Heart left ventricle (tissue), 16 donors: ENCODE measurements at regions not wholly inside any gene's neighbourhood (a gene's known extent, or its start where the extent isn't known, plus 50 kb on each side); places are given as distances from the start of the nearest gene placed in this dataset.

ENCODE experiments used
- ATAC-seq, 4 donors: fragments of 200-7000 bp; cut with Tn5 transposase; one replicate each; pipeline ENCODE4 v1.9.1; 2020 to 2022; ENCODE audit warnings: moderate library complexity in 4 of 4, mild to moderate bottlenecking in 3 of 4, moderate number of reproducible peaks in 1 of 4
- DNase-seq, 5 donors: peaks; one replicate each; pipeline ENCODE4 v3.0.0-alpha.2; 2020
- H3K27ac ChIP-seq, 12 donors: fragments of 200-600 bp; sonication (generic) in 4 of 12; one replicate each; pipeline versions ENCODE4 v1.5.0 to v1.8.0; 2016 to 2022; ENCODE audit warnings: mild to moderate bottlenecking in 2 of 12
- H3K27me3 ChIP-seq, 9 donors: fragments of 200-600 bp; sonication (generic) in 2 of 9; one replicate each; pipeline versions ENCODE4 v1.5.1 to v1.8.0; 2016 to 2022; ENCODE audit warnings: mild to moderate bottlenecking in 3 of 9
- H3K36me3 ChIP-seq, 9 donors: fragments of 200-600 bp; sonication (generic) in 2 of 9; one replicate each; pipeline versions ENCODE4 v1.5.0 to v1.8.0; 2018 to 2022; ENCODE audit warnings: mild to moderate bottlenecking in 2 of 9
- H3K4me1 ChIP-seq, 12 donors: fragments of 200-600 bp; sonication (generic) in 4 of 12; one replicate each; pipeline versions ENCODE4 v1.5.0 to v1.8.0; 2016 to 2022; ENCODE audit warnings: mild to moderate bottlenecking in 3 of 12
- H3K4me3 ChIP-seq, 12 donors: fragments of 200-600 bp; sonication (generic) in 4 of 12; one replicate each; pipeline versions ENCODE4 v1.5.0 to v1.8.0; 2017 to 2022; ENCODE audit warnings: mild to moderate bottlenecking in 9 of 12, moderate library complexity in 4 of 12
- H3K9me3 ChIP-seq, 12 donors: fragments of 200-600 bp; sonication (generic) in 4 of 12; one replicate each; pipeline versions ENCODE4 v1.5.0 to v1.8.0; 2016 to 2022; ENCODE audit warnings: mild to moderate bottlenecking in 1 of 12
- POLR2A ChIP-seq, 2 donors: fragments of 450-650 bp; IDR thresholded peaks; one replicate each; pipeline ENCODE4 v1.6.1; 2017; ENCODE audit warnings: antibody characterized with exemption in 2 of 2, mild to moderate bottlenecking in 2 of 2, moderate library complexity in 2 of 2
- WGBS, 4 donors: extraction: QIAGEN DNeasy Blood & Tissue Kit in 2 of 4; methylation state at CpG; one replicate each; pipeline versions ENCODE4 v1.1.5 to v1.1.7; 2013 to 2018; 5-methylcytosine and 5-hydroxymethylcytosine counted together
- intact Hi-C, 10 donors: fragments of 100-400 bp; cut with DNase I; formaldehyde crosslinking; loops; one replicate each; pipeline versions ENCODE4 v1.11.1 to v1.14.2; 2022
- TF ChIP-seq, protein P1 (sequence below), 12 donors: fragments of 200-600 bp; sonication (generic) in 4 of 12; IDR thresholded peaks; one replicate each; pipeline versions ENCODE4 v1.5.0 to v1.8.0; 2018 to 2022; ENCODE audit warnings: antibody characterized with exemption in 12 of 12, mild to moderate bottlenecking in 5 of 12
- donor health status: ischemic (EF 13 %, LVEDD 7.1; RV severe dilation, severe dysfunction).
- donor health status: healthy with polysubstance abuse.
- donor health status: DM: no; HTN: yes; CAD: no.
- donor health status: DM: no; HTN: no; CAD: no.
- donor health status: ischemic (EF 25% LVEDD 6.9; RV normal size, moderate dysfunction).
- donor health status: ischemic (EF 25% LVEDD 5.7; RV mildly dilated, moderate dysfunction).
- donor health status: healthy.
- donor health status: DM: yes; HTN: yes; CAD: no.
- donor health status: ischemic (EF 35%, LVEDD 5.7; RV mildly dilated, moderate dysfunction).
- donor health status: nonischemic (EF 11% LVEDD 7.7; RV severe dilation, severe dysfunction).
- donor health status: DM: yes; HTN: yes; CAD: no.
- donor health status: PGD.
- donor health status: ischemic (EF 29% LVEDD 5.4; RV normal size, mild dysfunction).
- donor health status: nonischemic (EF 23%, LVEDD 6.1; RV moderate dilation, normal function).

DNA sequence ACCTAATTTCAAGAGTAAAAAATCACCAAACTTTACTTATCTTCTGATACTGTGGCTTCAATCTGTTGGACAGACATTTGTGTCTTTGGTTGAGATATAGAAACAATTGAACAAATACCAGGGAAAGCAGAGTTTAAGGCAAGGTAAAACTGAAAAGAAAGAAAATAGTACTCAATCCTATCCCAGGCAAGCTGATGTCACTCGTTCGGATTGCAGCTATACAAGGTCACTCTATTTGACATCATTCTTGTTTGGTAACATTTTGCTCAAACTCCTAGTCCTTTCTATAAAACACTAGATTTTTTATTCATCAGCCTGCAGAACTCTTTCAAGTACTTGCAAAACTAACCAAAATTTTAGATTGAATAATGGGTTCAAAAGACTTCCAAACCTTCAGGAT lies 91.9 kb upstream of the ANKRD55 start:
- H3K27ac ChIP-seq = no peak overlapping the region
- no peak for ATAC-seq
- DNase-seq = no peak
- H3K36me3 ChIP-seq = no peaks in the 10 kb centered on the region
- TF ChIP-seq, protein P1, sequence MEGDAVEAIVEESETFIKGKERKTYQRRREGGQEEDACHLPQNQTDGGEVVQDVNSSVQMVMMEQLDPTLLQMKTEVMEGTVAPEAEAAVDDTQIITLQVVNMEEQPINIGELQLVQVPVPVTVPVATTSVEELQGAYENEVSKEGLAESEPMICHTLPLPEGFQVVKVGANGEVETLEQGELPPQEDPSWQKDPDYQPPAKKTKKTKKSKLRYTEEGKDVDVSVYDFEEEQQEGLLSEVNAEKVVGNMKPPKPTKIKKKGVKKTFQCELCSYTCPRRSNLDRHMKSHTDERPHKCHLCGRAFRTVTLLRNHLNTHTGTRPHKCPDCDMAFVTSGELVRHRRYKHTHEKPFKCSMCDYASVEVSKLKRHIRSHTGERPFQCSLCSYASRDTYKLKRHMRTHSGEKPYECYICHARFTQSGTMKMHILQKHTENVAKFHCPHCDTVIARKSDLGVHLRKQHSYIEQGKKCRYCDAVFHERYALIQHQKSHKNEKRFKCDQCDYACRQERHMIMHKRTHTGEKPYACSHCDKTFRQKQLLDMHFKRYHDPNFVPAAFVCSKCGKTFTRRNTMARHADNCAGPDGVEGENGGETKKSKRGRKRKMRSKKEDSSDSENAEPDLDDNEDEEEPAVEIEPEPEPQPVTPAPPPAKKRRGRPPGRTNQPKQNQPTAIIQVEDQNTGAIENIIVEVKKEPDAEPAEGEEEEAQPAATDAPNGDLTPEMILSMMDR (IDR thresholded peaks at IDR 0.05) = no peak
- TF ChIP-seq POLR2A (IDR thresholded peaks at IDR 0.05) = no peak
- H3K4me1 ChIP-seq = peaks cover 0 to 27% (median 3%) of the 10 kb centered on the region in 12 donors
- no peak overlapping the region for H3K4me3 ChIP-seq
- intact Hi-C loops = no loop called here
- 84 to 91% (median 91%) methylated on average over 2 of the region's 2 CpGs for WGBS, 4 donors
- no peaks in the 10 kb centered on the region for H3K27me3 ChIP-seq
- no peaks in the 10 kb centered on the region for H3K9me3 ChIP-seq

DNA sequence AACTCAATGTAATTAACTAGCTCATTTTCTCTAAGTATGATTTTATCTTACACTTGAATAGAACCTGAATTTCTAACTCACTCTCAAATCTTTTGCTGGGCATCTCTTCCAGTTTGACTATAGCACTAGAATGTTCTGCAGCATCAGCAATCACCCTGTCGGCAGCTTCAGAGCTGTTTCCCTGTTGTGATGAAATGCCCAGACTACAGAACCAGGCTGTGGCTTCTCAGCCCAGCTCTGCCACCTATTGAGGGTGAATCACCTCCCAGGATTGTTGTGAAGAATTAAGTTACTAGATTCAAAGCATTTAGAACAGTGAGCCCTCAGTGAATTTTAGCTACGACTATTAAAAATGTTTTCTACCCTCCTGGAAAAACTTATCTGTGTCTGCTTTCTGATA lies 90.4 kb upstream of the ANKRD55 start:
- intact Hi-C loops = loop anchor here in 1 of 10 donors (1.0 kb wide), 1 partner anchor 32 kb away; no protein-coding TSS in a partner anchor
- DNase-seq = no peak
- Histone ChIP-seq H3K27ac (no peak overlapping the region), H3K27me3 (no peaks in the 10 kb centered on the region), H3K9me3 (no peaks in the 10 kb centered on the region), H3K4me3 (no peak overlapping the region), H3K36me3 (no peaks in the 10 kb centered on the region), H3K4me1 (peaks cover 0 to 20% (median 10%) of the 10 kb centered on the region in 12 donors)
- peak in 2 of 4 donors; percentile 38 to 52 for ATAC-seq
- 55 to 63% (median 59%) methylated on average over 2 of the region's 2 CpGs for WGBS, 4 donors
- no peak for TF ChIP-seq POLR2A (IDR thresholded peaks at IDR 0.05)
- TF ChIP-seq, protein P1 (IDR thresholded peaks at IDR 0.05) = peak in 1 of 12 donors; percentile 7

- Histone ChIP-seq H3K27ac (no peak overlapping the region), H3K4me3 (no peak overlapping the region), H3K36me3 (no peaks in the 10 kb centered on the region), H3K27me3 (no peaks in the 10 kb centered on the region), H3K9me3 (no peaks in the 10 kb centered on the region), H3K4me1 (peaks cover 0 to 17% (median 9%) of the 10 kb centered on the region in 12 donors)
- 80 to 94% (median 90%) methylated on average over 5 to 10 of the region's 10 CpGs for WGBS, 4 donors
- intact Hi-C loops = no loop called here
- DNase-seq (no peak), ATAC-seq (no peak)
- no peak for TF ChIP-seq POLR2A (IDR thresholded peaks at IDR 0.05)
- TF ChIP-seq, protein P1 (IDR thresholded peaks at IDR 0.05) = no peak
Measured at GRCh38 chr5:56322592-56322991, 89.5 kb upstream of the ANKRD55 start.

GRCh38 chr5:56321236-56321881 lies 88.2 kb upstream of the ANKRD55 start:
- DNase-seq (no peak), ATAC-seq (no peak)
- Histone ChIP-seq H3K9me3 (no peaks in the 10 kb centered on the region), H3K27me3 (no peaks in the 10 kb centered on the region), H3K4me3 (no peak overlapping the region), H3K27ac (no peak overlapping the region), H3K36me3 (no peaks in the 10 kb centered on the region), H3K4me1 (peaks cover 0 to 17% (median 7%) of the 10 kb centered on the region in 12 donors)
- TF ChIP-seq, protein P1 (IDR thresholded peaks at IDR 0.05) = no peak
- no peak for TF ChIP-seq POLR2A (IDR thresholded peaks at IDR 0.05)
- WGBS, 4 donors = 86 to 97% (median 95%) methylated on average over 9 to 10 of the region's 10 CpGs
- intact Hi-C loops = no loop called here
